WTC11 (cell line): ENCODE measurements at regions not wholly inside any gene's neighbourhood (a gene's known extent, or its start where the extent isn't known, plus 50 kb on each side); places are given as distances from the start of the nearest gene placed in this dataset.
A peak's percentile ranks its signal among the peaks of the same experiment; 100 is the strongest.

Experiments used
- ATAC-seq: fragments of 200-7000 bp; cut with Tn5 transposase; 2 replicates; pipeline ENCODE4 v1.10.0; 2021; ENCODE audit warnings: mild to moderate bottlenecking, moderate library complexity
- CTCF ChIA-PET: fragments of 300-600 bp; sonication (Branson Sonifier 250); formaldehyde crosslinking; loops from one replicate; lab custom pipeline; 2021; ENCODE audit warnings: antibody characterized with exemption; lab: Charles Lee
- POLR2A ChIA-PET: fragments of 350-600 bp; sonication (Branson Sonifier 250); formaldehyde crosslinking; loops from one replicate; lab custom pipeline; 2021; ENCODE audit warnings: antibody characterized with exemption; lab: Charles Lee
- DNase-seq: peaks from one replicate; pipeline ENCODE4 v3.0.0; 2021; ENCODE audit warnings: low spot score
- H3K27ac Mint-ChIP-seq: 2 replicates; pipeline ENCODE4 v1.8.0; 2021; ENCODE audit warnings: mixed read lengths
- H3K27me3 Mint-ChIP-seq: 2 replicates; pipeline ENCODE4 v1.8.0; 2021; ENCODE audit warnings: low read depth, mild to moderate bottlenecking, moderate library complexity, mixed read lengths
- H3K36me3 Mint-ChIP-seq: 2 replicates; pipeline ENCODE4 v1.8.0; 2021; ENCODE audit warnings: mixed read lengths
- H3K4me1 Mint-ChIP-seq: 2 replicates; pipeline ENCODE4 v1.8.0; 2022; ENCODE audit warnings: mixed read lengths
- H3K4me3 Mint-ChIP-seq: 2 replicates; pipeline ENCODE4 v1.8.0; 2021; ENCODE audit warnings: mild to moderate bottlenecking, moderate library complexity, mixed read lengths
- H3K9me3 Mint-ChIP-seq: 2 replicates; pipeline ENCODE4 v1.8.0; 2021; ENCODE audit warnings: mixed read lengths
- AFF4 ChIP-seq: sonication (generic); formaldehyde crosslinking; IDR thresholded peaks from 2 replicates; pipeline ENCODE4 v1.8.1; 2023; ENCODE audit warnings: mild to moderate bottlenecking, missing genetic modification reagents, borderline replicate concordance
- ATF3 ChIP-seq: sonication (generic); formaldehyde crosslinking; conservative IDR thresholded peaks from 2 replicates; pipeline ENCODE4 v1.8.1; 2022; ENCODE audit warnings: mild to moderate bottlenecking, missing genetic modification reagents
- CTCF ChIP-seq: fragments of 200-600 bp; IDR thresholded peaks from 2 replicates; pipeline ENCODE4 v1.8.0; 2022; ENCODE audit warnings: antibody characterized with exemption
- EMX1 ChIP-seq: fragments of 250-450 bp; sonication (Bioruptor Pico); IDR thresholded peaks from 2 replicates; pipeline ENCODE4 v1.8.0; 2021; ENCODE audit warnings: mild to moderate bottlenecking
- GABPB1 ChIP-seq: sonication (generic); formaldehyde crosslinking; IDR thresholded peaks from 2 replicates; pipeline ENCODE4 v1.8.1; 2023; ENCODE audit warnings: mild to moderate bottlenecking, missing genetic modification reagents
- HMGXB4 ChIP-seq: sonication (generic); formaldehyde crosslinking; IDR thresholded peaks from 2 replicates; pipeline ENCODE4 v1.8.1; 2023; ENCODE audit warnings: mild to moderate bottlenecking, moderate library complexity, missing genetic modification reagents
- IRF2 ChIP-seq: sonication (generic); formaldehyde crosslinking; IDR thresholded peaks from 2 replicates; pipeline ENCODE4 v1.8.0; 2022; ENCODE audit warnings: low read depth, missing genetic modification reagents, borderline replicate concordance
- JUN ChIP-seq: sonication (generic); formaldehyde crosslinking; IDR thresholded peaks from 2 replicates; pipeline ENCODE4 v1.8.0; 2023; ENCODE audit warnings: mild to moderate bottlenecking, missing genetic modification reagents
- MLX ChIP-seq: sonication (generic); formaldehyde crosslinking; IDR thresholded peaks from 2 replicates; pipeline ENCODE4 v1.8.1; 2023; ENCODE audit warnings: mild to moderate bottlenecking, missing genetic modification reagents, moderate library complexity
- MXD4 ChIP-seq: fragments of 250-450 bp; sonication (Bioruptor Pico); IDR thresholded peaks from 2 replicates; pipeline ENCODE4 v1.8.0; 2021; ENCODE audit warnings: mild to moderate bottlenecking, moderate library complexity, borderline replicate concordance
- NR2C2 ChIP-seq: sonication (generic); formaldehyde crosslinking; IDR thresholded peaks from 2 replicates; pipeline ENCODE4 v1.8.0; 2022; ENCODE audit warnings: mild to moderate bottlenecking, missing genetic modification reagents
- PREB ChIP-seq: sonication (generic); formaldehyde crosslinking; IDR thresholded peaks from 2 replicates; pipeline ENCODE4 v1.8.1; 2022; ENCODE audit warnings: mild to moderate bottlenecking, missing genetic modification reagents, moderate library complexity, borderline replicate concordance
- RELA ChIP-seq: sonication (generic); formaldehyde crosslinking; IDR thresholded peaks from 2 replicates; pipeline ENCODE4 v1.8.1; 2022; ENCODE audit warnings: missing genetic modification reagents, mild to moderate bottlenecking, borderline replicate concordance
- USF1 ChIP-seq: sonication (generic); formaldehyde crosslinking; IDR thresholded peaks from 2 replicates; pipeline ENCODE4 v1.8.0; 2022; ENCODE audit warnings: mild to moderate bottlenecking, missing genetic modification reagents
- ZNF232 ChIP-seq: sonication (generic); formaldehyde crosslinking; IDR thresholded peaks from 2 replicates; pipeline ENCODE4 v1.8.0; 2022; ENCODE audit warnings: mild to moderate bottlenecking, missing genetic modification reagents
- ZNF423 ChIP-seq: fragments of 250-450 bp; sonication (Bioruptor Pico); IDR thresholded peaks from 2 replicates; pipeline ENCODE4 v2.1.2; 2022; ENCODE audit warnings: mild to moderate bottlenecking, moderate library complexity

- Mint-ChIP-seq H3K36me3 (peaks cover 8% of the 10 kb centered on the region; the same call in 1 of the 2 replicates), H3K27ac (no peak overlapping the region), H3K4me3 (no peak overlapping the region), H3K4me1 (peaks cover 19% of the 10 kb centered on the region), H3K27me3 (no peaks in the 10 kb centered on the region), H3K9me3 (peaks cover 12% of the 10 kb centered on the region)
- DNase-seq, result peak; percentile 63
- 0 out of 2 replicates have a peak, but pooled peaks have one; percentile 36 for ATAC-seq
- POLR2A ChIA-PET, result no interaction called here
- CTCF ChIA-PET, result interaction anchor here (1.0 to 3.7 kb wide), 6 partner anchors 12 to 276 kb away, joined by 3 to 21 read pairs (median 6); no protein-coding TSS in a partner anchor
- TF ChIP-seq RELA (CRISPR knock-in tag) (no peak), GABPB1 (no peak), HMGXB4 (CRISPR knock-in tag) (no peak), CTCF (peak; percentile 65)
- TF ChIP-seq, all 79 proteins: peak for 1
Measured at GRCh38 chr6:138001750-138002349, 105.4 kb downstream of the PERP start.

- DNase-seq (no peak), ATAC-seq (peak; percentile 63)
- CTCF ChIA-PET, result interaction anchor here (0.7 to 3.7 kb wide), 24 partner anchors 9 to 910 kb away, joined by 3 to 21 read pairs (median 4); no protein-coding TSS in a partner anchor
- Mint-ChIP-seq H3K27ac (no peak overlapping the region), H3K36me3 (no peaks in the 10 kb centered on the region), H3K9me3 (no peaks in the 10 kb centered on the region), H3K27me3 (no peaks in the 10 kb centered on the region), H3K4me3 (no peak overlapping the region), H3K4me1 (peaks cover 28% of the 10 kb centered on the region)
- POLR2A ChIA-PET, result interaction anchor here (0.5 to 1.3 kb wide), 2 partner anchors 128 to 134 kb away, joined by 3 read pairs; no protein-coding TSS in a partner anchor
- TF ChIP-seq ZNF232 (CRISPR knock-in tag), result no peak
- no peak for TF ChIP-seq ATF3 (CRISPR knock-in tag)
- no peak for TF ChIP-seq CTCF
- TF ChIP-seq IRF2 (CRISPR knock-in tag), result no peak
- no peak for TF ChIP-seq PREB (CRISPR knock-in tag)
- TF ChIP-seq USF1 (CRISPR knock-in tag), result no peak
- no peak for TF ChIP-seq GABPB1
- TF ChIP-seq ZNF423 (CRISPR knock-in tag), result no peak
- TF ChIP-seq NR2C2 (CRISPR knock-in tag), result no peak
- TF ChIP-seq AFF4 (CRISPR knock-in tag), result no peak
- TF ChIP-seq JUN, result no peak
- TF ChIP-seq MLX (CRISPR knock-in tag), result no peak
- TF ChIP-seq EMX1 (CRISPR knock-in tag), result no peak
- TF ChIP-seq MXD4 (CRISPR knock-in tag), result no peak
Measured at GRCh38 chr6:138004430-138005287, 102.6 kb downstream of the PERP start.
